ENCODE measurements at regions not wholly inside any gene's neighbourhood (a gene's known extent, or its start where the extent isn't known, plus 50 kb on each side); places are given as distances from the start of the nearest gene placed in this dataset.
"Not testable (repeated sequence)": the region's sequence is repeated elsewhere in the genome, so short reads cannot be mapped to it uniquely, and the experiment has no call there.

GRCh38 chr7:55743454-55743717 is 119.2 kb downstream of the SEPTIN14 start:
- not testable (repeated sequence) for ATAC-seq; H3K36me3 ChIP-seq (ENCODE audit: low read depth)

GRCh38 chr7:55742651-55743453 is 119.7 kb downstream of the SEPTIN14 start:
- H3K9me3 ChIP-seq; intact Hi-C loops (cut with DNase I, micrococcal nuclease); DNase-seq: not testable (repeated sequence)

More at GRCh38 chr7:55743454-55743717, 119.2 kb downstream of the SEPTIN14 start:
- DNase-seq; H3K9me3 ChIP-seq; H3K4me1 ChIP-seq (ENCODE audit: low read depth); H3K4me3 ChIP-seq; intact Hi-C loops (cut with DNase I, micrococcal nuclease): not testable (repeated sequence)

GRCh38 chr7:55741721-55742631 is 120.6 kb downstream of the SEPTIN14 start:
- ATAC-seq; intact Hi-C loops (cut with DNase I, micrococcal nuclease): not testable (repeated sequence)

More at GRCh38 chr7:55742651-55743453, 119.7 kb downstream of the SEPTIN14 start:
- not testable (repeated sequence) for ATAC-seq; H3K4me1 ChIP-seq (ENCODE audit: low read depth); H3K36me3 ChIP-seq (ENCODE audit: low read depth); H3K4me3 ChIP-seq

GRCh38 chr7:55740633-55741250 is 121.8 kb downstream of the SEPTIN14 start:
- H3K4me3 ChIP-seq; H3K9me3 ChIP-seq; H3K4me1 ChIP-seq (ENCODE audit: low read depth); DNase-seq; intact Hi-C loops (cut with DNase I, micrococcal nuclease); ATAC-seq; H3K36me3 ChIP-seq (ENCODE audit: low read depth): not testable (repeated sequence)

More at GRCh38 chr7:55741721-55742631, 120.6 kb downstream of the SEPTIN14 start:
- H3K36me3 ChIP-seq (ENCODE audit: low read depth); H3K4me1 ChIP-seq (ENCODE audit: low read depth); DNase-seq; H3K4me3 ChIP-seq; H3K9me3 ChIP-seq: not testable (repeated sequence)

GRCh38 chr7:55740053-55740452 is 122.5 kb downstream of the SEPTIN14 start:
- H3K4me1 ChIP-seq (ENCODE audit: low read depth); DNase-seq; ATAC-seq; H3K9me3 ChIP-seq; H3K36me3 ChIP-seq (ENCODE audit: low read depth); intact Hi-C loops (cut with DNase I, micrococcal nuclease); H3K4me3 ChIP-seq: not testable (repeated sequence)

GRCh38 chr7:55736641-55737221 is 125.8 kb downstream of the SEPTIN14 start:
- H3K36me3 ChIP-seq (ENCODE audit: low read depth); ATAC-seq; intact Hi-C loops (cut with DNase I, micrococcal nuclease); H3K4me1 ChIP-seq (ENCODE audit: low read depth); H3K9me3 ChIP-seq; DNase-seq; H3K4me3 ChIP-seq: not testable (repeated sequence)

GRCh38 chr7:55733241-55734140 is 129.1 kb downstream of the SEPTIN14 start:
- no peak for DNase-seq
- TF ChIP-seq CTCF (IDR thresholded peaks at IDR 0.05), result no peak
- Histone ChIP-seq H3K36me3 (ENCODE audit: low read depth) (no peaks in the 10 kb centered on the region), H3K9me3 (no peaks in the 10 kb centered on the region), H3K4me3 (no peak overlapping the region), H3K4me1 (ENCODE audit: low read depth) (no peaks in the 10 kb centered on the region)
- ATAC-seq, result no peak
- intact Hi-C loops (cut with DNase I, micrococcal nuclease), result no loop called here

- H3K36me3 ChIP-seq (ENCODE audit: low read depth), result no peaks in the 10 kb centered on the region
- no peak for ATAC-seq
- DNase-seq, result no peak
- intact Hi-C loops (cut with DNase I, micrococcal nuclease), result no loop called here
- no peaks in the 10 kb centered on the region for H3K9me3 ChIP-seq
- H3K4me3 ChIP-seq, result no peak overlapping the region
- no peaks in the 10 kb centered on the region for H3K4me1 ChIP-seq (ENCODE audit: low read depth)
- TF ChIP-seq CTCF (IDR thresholded peaks at IDR 0.05), result no peak
These were observed 130.6 kb downstream of the SEPTIN14 start for GRCh38 chr7:55731931-55732330.

Measured in mucosa of descending colon (tissue), 3 donors.